ENCODE measurements at regions not wholly inside any gene's neighbourhood (a gene's known extent, or its start where the extent isn't known, plus 50 kb on each side); places are given as distances from the start of the nearest gene placed in this dataset.
A peak's percentile ranks its signal among the peaks of the same experiment; 100 is the strongest.

DNA sequence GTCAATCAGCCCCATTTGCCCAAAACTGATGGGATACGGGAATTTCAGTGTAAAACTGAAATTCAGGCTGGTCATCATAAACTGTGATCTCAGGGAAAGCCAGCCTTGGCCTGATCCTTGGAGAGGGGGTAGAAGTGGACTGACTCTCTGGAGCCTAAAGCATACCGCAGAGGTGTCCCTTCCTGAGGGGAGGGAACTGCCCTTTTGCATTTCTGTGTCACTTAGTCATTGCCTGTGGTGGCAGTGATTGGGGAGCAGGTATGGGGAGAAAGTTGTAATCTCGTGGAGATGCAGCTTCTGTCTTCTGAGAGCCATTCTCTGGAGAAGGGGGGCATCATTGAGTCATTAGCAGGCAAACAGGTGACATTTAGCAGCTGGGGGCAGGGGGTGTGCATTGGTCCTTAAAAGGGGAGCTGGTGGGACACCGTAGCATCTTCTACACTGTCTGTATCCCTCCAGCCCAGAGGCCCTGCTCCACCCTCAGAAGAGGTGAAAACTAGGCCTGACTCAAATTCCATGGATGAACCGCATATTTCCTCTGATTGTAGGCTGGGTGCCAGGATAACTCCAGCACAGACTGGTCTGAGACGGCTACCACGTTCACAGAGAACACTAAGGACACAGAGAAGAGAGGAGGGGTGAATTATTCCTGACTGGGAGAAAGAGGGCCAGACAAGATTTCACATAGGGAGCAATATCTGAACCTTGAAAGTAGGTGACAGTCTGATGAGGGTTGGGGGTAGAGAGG, 143.3 kb downstream of the SEC61B start:
- Mint-ChIP-seq H3K27ac (ENCODE audit: unreplicated experiment) (peak overlapping the region; percentile 73), H3K36me3 (ENCODE audit: low read depth) (no peaks in the 10 kb centered on the region), H3K4me1 (ENCODE audit: low read depth) (peaks cover 36% of the 10 kb centered on the region), H3K9me3 (ENCODE audit: low read depth) (no peaks in the 10 kb centered on the region), H3K27me3 (ENCODE audit: low read depth) (peaks cover 25% of the 10 kb centered on the region), H3K4me3 (ENCODE audit: unreplicated experiment) (no peak overlapping the region)
- TF ChIP-seq, protein P1, sequence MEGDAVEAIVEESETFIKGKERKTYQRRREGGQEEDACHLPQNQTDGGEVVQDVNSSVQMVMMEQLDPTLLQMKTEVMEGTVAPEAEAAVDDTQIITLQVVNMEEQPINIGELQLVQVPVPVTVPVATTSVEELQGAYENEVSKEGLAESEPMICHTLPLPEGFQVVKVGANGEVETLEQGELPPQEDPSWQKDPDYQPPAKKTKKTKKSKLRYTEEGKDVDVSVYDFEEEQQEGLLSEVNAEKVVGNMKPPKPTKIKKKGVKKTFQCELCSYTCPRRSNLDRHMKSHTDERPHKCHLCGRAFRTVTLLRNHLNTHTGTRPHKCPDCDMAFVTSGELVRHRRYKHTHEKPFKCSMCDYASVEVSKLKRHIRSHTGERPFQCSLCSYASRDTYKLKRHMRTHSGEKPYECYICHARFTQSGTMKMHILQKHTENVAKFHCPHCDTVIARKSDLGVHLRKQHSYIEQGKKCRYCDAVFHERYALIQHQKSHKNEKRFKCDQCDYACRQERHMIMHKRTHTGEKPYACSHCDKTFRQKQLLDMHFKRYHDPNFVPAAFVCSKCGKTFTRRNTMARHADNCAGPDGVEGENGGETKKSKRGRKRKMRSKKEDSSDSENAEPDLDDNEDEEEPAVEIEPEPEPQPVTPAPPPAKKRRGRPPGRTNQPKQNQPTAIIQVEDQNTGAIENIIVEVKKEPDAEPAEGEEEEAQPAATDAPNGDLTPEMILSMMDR (IDR thresholded peaks at IDR 0.05): no peak
- no peak for DNase-seq (ENCODE audit: low spot score)

DNA sequence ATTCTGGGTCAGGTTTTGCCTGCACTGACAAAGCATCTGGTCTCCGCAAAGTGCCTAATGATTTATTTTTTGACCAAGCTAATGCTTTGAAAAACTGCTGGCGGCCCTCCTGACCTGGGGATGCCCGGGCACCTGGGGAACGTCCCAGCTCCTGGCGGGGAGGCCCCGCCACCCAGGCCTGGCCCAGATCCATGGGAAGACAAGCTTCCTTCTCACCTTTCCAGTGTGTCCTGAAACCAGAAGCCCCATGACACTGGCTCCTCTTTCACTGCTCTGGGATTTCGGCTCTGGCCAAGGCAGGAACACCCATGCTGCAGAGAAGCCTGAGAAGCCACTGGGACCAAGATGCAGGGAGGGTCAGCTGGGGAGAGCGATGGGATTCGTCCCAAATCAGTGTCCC, 144.1 kb downstream of the SEC61B start:
- TF ChIP-seq, protein P1 (IDR thresholded peaks at IDR 0.05): no peak
- Mint-ChIP-seq H3K27ac (ENCODE audit: unreplicated experiment) (no peak overlapping the region), H3K4me1 (ENCODE audit: low read depth) (peaks cover 36% of the 10 kb centered on the region), H3K27me3 (ENCODE audit: low read depth) (peaks cover 19% of the 10 kb centered on the region), H3K4me3 (ENCODE audit: unreplicated experiment) (no peak overlapping the region), H3K36me3 (ENCODE audit: low read depth) (no peaks in the 10 kb centered on the region), H3K9me3 (ENCODE audit: low read depth) (no peaks in the 10 kb centered on the region)
- DNase-seq (ENCODE audit: low spot score): no peak

GRCh38 chr9:99366621-99367020, 144.5 kb downstream of the SEC61B start:
- H3K4me1 Mint-ChIP-seq (ENCODE audit: low read depth): peaks cover 36% of the 10 kb centered on the region
- no peak overlapping the region for H3K27ac Mint-ChIP-seq (ENCODE audit: unreplicated experiment)
- no peak overlapping the region for H3K4me3 Mint-ChIP-seq (ENCODE audit: unreplicated experiment)

GRCh38 chr9:99368341-99369326, 146.6 kb downstream of the SEC61B start:
- Mint-ChIP-seq H3K4me1 (ENCODE audit: low read depth) (peaks cover 36% of the 10 kb centered on the region), H3K27ac (ENCODE audit: unreplicated experiment) (peak overlapping the region; percentile 73), H3K9me3 (ENCODE audit: low read depth) (no peaks in the 10 kb centered on the region), H3K4me3 (ENCODE audit: unreplicated experiment) (peak overlapping the region; percentile 55), H3K36me3 (ENCODE audit: low read depth) (no peaks in the 10 kb centered on the region), H3K27me3 (ENCODE audit: low read depth) (no peaks in the 10 kb centered on the region)
- no peak for DNase-seq (ENCODE audit: low spot score)
- TF ChIP-seq, protein P1 (IDR thresholded peaks at IDR 0.05): no peak

More at GRCh38 chr9:99366621-99367020, 144.5 kb downstream of the SEC61B start:
- Mint-ChIP-seq H3K27me3 (ENCODE audit: low read depth) (peaks cover 16% of the 10 kb centered on the region), H3K9me3 (ENCODE audit: low read depth) (no peaks in the 10 kb centered on the region), H3K36me3 (ENCODE audit: low read depth) (no peaks in the 10 kb centered on the region)
- DNase-seq (ENCODE audit: low spot score): no peak
- TF ChIP-seq, protein P1 (IDR thresholded peaks at IDR 0.05): no peak

- peaks cover 36% of the 10 kb centered on the region for H3K4me1 Mint-ChIP-seq (ENCODE audit: low read depth)
- DNase-seq (ENCODE audit: low spot score): no peak
- no peak overlapping the region for H3K27ac Mint-ChIP-seq (ENCODE audit: unreplicated experiment)
- H3K9me3 Mint-ChIP-seq (ENCODE audit: low read depth): no peaks in the 10 kb centered on the region
- H3K36me3 Mint-ChIP-seq (ENCODE audit: low read depth): no peaks in the 10 kb centered on the region
- TF ChIP-seq, protein P1 (IDR thresholded peaks at IDR 0.05): no peak
- H3K27me3 Mint-ChIP-seq (ENCODE audit: low read depth): no peaks in the 10 kb centered on the region
- H3K4me3 Mint-ChIP-seq (ENCODE audit: unreplicated experiment): no peak overlapping the region
Measured at GRCh38 chr9:99369327-99369722, 147.2 kb downstream of the SEC61B start.

All from chondrocyte (in vitro differentiated cells).